ENCODE measurements at regions not wholly inside any gene's neighbourhood (a gene's known extent, or its start where the extent isn't known, plus 50 kb on each side); places are given as distances from the start of the nearest gene placed in this dataset.

DNA sequence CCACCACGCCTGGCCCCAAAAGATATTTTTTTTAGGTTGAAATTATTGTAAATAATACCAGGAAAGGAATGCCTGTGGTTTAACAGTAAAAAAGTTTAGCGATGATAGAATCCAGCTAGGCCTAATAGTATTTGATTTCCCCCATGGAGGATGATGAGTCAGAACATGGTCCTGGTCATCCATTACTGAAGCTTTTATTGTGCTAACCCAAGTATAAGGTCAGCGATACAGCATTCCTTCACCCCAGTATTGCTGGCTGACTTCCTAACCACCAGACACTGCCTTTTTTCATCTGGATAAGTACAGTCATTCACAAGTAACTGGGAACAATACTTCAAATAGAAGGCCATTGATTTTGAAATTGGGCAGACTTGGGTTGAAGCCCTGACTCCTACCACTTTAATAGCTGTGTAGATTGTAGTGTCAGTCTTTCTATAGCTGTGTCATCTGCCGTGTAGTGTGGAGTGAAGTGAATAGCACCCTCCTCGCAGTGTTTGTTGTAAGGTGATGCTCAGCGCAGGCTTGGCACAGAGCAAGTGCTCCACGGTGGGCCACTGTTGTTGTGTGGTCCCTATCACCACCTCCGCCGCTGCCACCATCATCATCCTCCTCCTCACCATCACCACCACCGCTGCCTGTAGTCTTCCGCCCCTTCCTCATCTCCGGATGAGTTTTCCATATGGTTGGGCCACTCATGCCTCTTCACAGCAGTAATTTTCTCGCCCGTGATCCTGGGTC lies 436.0 kb upstream of the TPM1 start:
- Mint-ChIP-seq H3K27ac (ENCODE audit: unreplicated experiment) (peak overlapping the region; percentile 3), H3K9me3 (ENCODE audit: low read depth, unreplicated experiment) (peaks cover 5% of the 10 kb centered on the region), H3K4me1 (ENCODE audit: low read depth, unreplicated experiment) (peaks cover 46% of the 10 kb centered on the region), H3K4me3 (ENCODE audit: low read depth, unreplicated experiment) (no peak overlapping the region), H3K27me3 (ENCODE audit: unreplicated experiment) (peaks cover 31% of the 10 kb centered on the region), H3K36me3 (ENCODE audit: insufficient read depth, unreplicated experiment) (no peaks in the 10 kb centered on the region)
- CTCF ChIA-PET = interaction anchor here (0.7 to 1.2 kb wide), 5 partner anchors 15 to 254 kb away, joined by 3 to 9 read pairs (median 5); no protein-coding TSS in a partner anchor
- no TSS peak for BruUV-seq (replicated peaks)
- intact Hi-C loops (cut with micrococcal nuclease; ENCODE audit: unreplicated experiment) = no loop called here
- TF ChIP-seq, protein P1, sequence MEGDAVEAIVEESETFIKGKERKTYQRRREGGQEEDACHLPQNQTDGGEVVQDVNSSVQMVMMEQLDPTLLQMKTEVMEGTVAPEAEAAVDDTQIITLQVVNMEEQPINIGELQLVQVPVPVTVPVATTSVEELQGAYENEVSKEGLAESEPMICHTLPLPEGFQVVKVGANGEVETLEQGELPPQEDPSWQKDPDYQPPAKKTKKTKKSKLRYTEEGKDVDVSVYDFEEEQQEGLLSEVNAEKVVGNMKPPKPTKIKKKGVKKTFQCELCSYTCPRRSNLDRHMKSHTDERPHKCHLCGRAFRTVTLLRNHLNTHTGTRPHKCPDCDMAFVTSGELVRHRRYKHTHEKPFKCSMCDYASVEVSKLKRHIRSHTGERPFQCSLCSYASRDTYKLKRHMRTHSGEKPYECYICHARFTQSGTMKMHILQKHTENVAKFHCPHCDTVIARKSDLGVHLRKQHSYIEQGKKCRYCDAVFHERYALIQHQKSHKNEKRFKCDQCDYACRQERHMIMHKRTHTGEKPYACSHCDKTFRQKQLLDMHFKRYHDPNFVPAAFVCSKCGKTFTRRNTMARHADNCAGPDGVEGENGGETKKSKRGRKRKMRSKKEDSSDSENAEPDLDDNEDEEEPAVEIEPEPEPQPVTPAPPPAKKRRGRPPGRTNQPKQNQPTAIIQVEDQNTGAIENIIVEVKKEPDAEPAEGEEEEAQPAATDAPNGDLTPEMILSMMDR (IDR thresholded peaks at IDR 0.05; ENCODE audit: unreplicated experiment) = no peak
- peak; percentile 64 for DNase-seq

DNA sequence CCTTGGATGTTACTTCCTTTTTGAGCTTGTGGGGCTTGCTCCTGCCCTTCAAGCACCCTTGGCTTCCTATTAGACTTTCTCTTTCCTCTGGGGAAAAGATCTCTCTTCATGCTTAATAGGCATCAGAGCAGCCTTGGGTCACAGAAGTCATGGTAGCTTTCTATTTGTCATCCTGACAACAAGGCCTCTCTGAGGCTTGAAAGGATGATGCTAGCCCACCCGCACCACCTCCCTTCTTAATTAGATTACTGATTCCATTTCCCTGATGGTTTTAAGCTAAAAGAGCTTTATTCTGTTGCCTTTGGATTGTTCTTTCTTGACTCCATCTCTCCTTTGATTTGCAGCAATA lies 435.5 kb upstream of the TPM1 start:
- H3K27me3 Mint-ChIP-seq (ENCODE audit: unreplicated experiment) = peaks cover 36% of the 10 kb centered on the region
- H3K27ac Mint-ChIP-seq (ENCODE audit: unreplicated experiment) = peak overlapping the region; percentile 3
- TF ChIP-seq, protein P1 (IDR thresholded peaks at IDR 0.05; ENCODE audit: unreplicated experiment) = no peak
- CTCF ChIA-PET = interaction anchor here (1.1 kb wide), 1 partner anchor 38 kb away, joined by 5 read pairs; no protein-coding TSS in a partner anchor
- H3K9me3 Mint-ChIP-seq (ENCODE audit: low read depth, unreplicated experiment) = peaks cover 5% of the 10 kb centered on the region
- BruUV-seq (replicated peaks) = no TSS peak
- intact Hi-C loops (cut with micrococcal nuclease; ENCODE audit: unreplicated experiment) = no loop called here
- no peak overlapping the region for H3K4me3 Mint-ChIP-seq (ENCODE audit: low read depth, unreplicated experiment)
- H3K36me3 Mint-ChIP-seq (ENCODE audit: insufficient read depth, unreplicated experiment) = no peaks in the 10 kb centered on the region
- no peak for DNase-seq
- H3K4me1 Mint-ChIP-seq (ENCODE audit: low read depth, unreplicated experiment) = peaks cover 46% of the 10 kb centered on the region

DNA sequence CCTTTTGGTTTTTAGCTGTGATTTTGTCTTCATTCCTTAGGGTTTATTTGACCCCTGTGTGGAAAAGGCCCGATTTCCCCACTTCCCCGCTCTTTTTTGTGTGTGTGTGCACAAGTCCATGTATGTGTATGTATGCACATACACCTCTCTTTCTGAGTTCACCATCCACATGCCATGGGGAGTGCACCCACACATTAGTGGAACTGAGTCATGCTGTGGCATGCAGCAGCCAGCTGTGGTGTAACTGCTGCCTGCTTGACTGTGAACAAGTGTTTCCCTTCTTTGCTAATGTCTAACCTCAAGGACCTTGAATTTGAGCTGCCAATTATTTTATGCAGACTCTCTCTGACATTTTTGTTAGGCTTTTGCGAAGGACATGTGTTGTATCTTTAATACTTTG lies 434.9 kb upstream of the TPM1 start:
- H3K9me3 Mint-ChIP-seq (ENCODE audit: low read depth, unreplicated experiment) = peaks cover 5% of the 10 kb centered on the region
- intact Hi-C loops (cut with micrococcal nuclease; ENCODE audit: unreplicated experiment) = no loop called here
- H3K36me3 Mint-ChIP-seq (ENCODE audit: insufficient read depth, unreplicated experiment) = no peaks in the 10 kb centered on the region
- H3K4me3 Mint-ChIP-seq (ENCODE audit: low read depth, unreplicated experiment) = no peak overlapping the region
- CTCF ChIA-PET = interaction anchor here (1.1 kb wide), 1 partner anchor 38 kb away, joined by 5 read pairs; no protein-coding TSS in a partner anchor
- H3K27ac Mint-ChIP-seq (ENCODE audit: unreplicated experiment) = no peak overlapping the region
- BruUV-seq (replicated peaks) = no TSS peak
- TF ChIP-seq, protein P1 (IDR thresholded peaks at IDR 0.05; ENCODE audit: unreplicated experiment) = no peak
- H3K4me1 Mint-ChIP-seq (ENCODE audit: low read depth, unreplicated experiment) = peaks cover 46% of the 10 kb centered on the region
- no peak for DNase-seq
- peaks cover 42% of the 10 kb centered on the region for H3K27me3 Mint-ChIP-seq (ENCODE audit: unreplicated experiment)

DNA sequence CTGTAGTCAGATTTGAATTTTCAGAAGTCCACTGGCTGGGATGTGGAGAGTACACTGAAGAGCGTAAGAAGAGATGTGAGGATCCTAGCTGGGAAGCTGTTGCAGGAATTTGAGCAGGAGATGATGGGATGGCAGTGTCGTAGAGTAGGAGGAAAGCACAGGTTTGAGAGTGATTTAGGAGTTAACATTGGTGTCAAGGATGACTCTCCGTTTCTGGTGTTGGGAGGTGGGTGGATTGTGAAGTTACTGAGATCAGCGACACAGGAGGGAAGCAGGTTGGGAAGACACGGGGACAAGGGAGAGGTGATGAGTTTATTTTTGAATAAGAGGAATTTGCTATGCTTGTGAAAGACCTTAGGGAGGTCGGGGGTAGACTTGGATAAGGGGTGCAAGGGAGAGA lies 434.2 kb upstream of the TPM1 start:
- intact Hi-C loops (cut with micrococcal nuclease; ENCODE audit: unreplicated experiment) = no loop called here
- Mint-ChIP-seq H3K4me1 (ENCODE audit: low read depth, unreplicated experiment) (peaks cover 42% of the 10 kb centered on the region), H3K4me3 (ENCODE audit: low read depth, unreplicated experiment) (no peak overlapping the region), H3K27me3 (ENCODE audit: unreplicated experiment) (peaks cover 43% of the 10 kb centered on the region), H3K9me3 (ENCODE audit: low read depth, unreplicated experiment) (peaks cover 5% of the 10 kb centered on the region), H3K27ac (ENCODE audit: unreplicated experiment) (no peak overlapping the region), H3K36me3 (ENCODE audit: insufficient read depth, unreplicated experiment) (no peaks in the 10 kb centered on the region)
- TF ChIP-seq, protein P1 (IDR thresholded peaks at IDR 0.05; ENCODE audit: unreplicated experiment) = no peak
- no peak for DNase-seq
- no TSS peak for BruUV-seq (replicated peaks)
- CTCF ChIA-PET = no interaction called here

All from Calu3 (cell line).